GM18907 (cell line): ENCODE measurements at regions not wholly inside any gene's neighbourhood (a gene's known extent, or its start where the extent isn't known, plus 50 kb on each side); places are given as distances from the start of the nearest gene placed in this dataset.
"Not testable (repeated sequence)": the region's sequence is repeated elsewhere in the genome, so short reads cannot be mapped to it uniquely, and the experiment has no call there.

Experiments
- ATAC-seq: cut with Tn5 transposase; IDR thresholded peaks from one replicate; pipeline ENCODE4 v1.9.1; 2021; ENCODE audit warnings: mild to moderate bottlenecking, moderate library complexity; ENCODE audit not compliant: unreplicated experiment

- ATAC-seq: no peak
Measured at GRCh38 chr9:90459321-90459720, 183.3 kb downstream of the DIRAS2 start.

GRCh38 chr9:90460220-90460619 is 182.4 kb downstream of the DIRAS2 start:
- no peak for ATAC-seq

GRCh38 chr9:90464978-90465377 is 177.6 kb downstream of the DIRAS2 start:
- ATAC-seq: no peak

DNA sequence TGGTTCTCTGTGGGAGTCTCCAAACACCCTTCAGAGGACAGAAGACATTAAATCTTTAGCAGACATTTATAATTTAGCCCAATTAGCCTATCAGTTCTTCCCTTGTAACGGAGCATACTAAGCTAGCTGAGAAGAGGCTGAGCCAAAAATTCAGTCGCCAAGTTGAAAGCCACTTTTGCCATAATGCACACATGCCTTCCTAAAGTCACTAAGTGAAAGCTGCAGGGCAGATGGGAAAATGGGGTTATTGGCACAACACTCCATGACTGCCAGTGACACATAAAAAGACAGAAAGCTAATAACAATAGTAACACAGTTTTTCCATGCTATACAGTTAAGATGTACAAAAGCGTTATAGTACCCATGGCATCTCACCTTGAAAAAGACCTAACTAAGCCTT is 176.2 kb downstream of the DIRAS2 start:
- no peak for ATAC-seq

- ATAC-seq: no peak
Measured at GRCh38 chr9:90469435-90469834, 173.2 kb downstream of the DIRAS2 start.

- ATAC-seq: no peak
Measured at GRCh38 chr9:90469865-90470387, 172.7 kb downstream of the DIRAS2 start.

- no peak for ATAC-seq
Measured at GRCh38 chr9:90476058-90476457, 166.6 kb downstream of the DIRAS2 start.

DNA sequence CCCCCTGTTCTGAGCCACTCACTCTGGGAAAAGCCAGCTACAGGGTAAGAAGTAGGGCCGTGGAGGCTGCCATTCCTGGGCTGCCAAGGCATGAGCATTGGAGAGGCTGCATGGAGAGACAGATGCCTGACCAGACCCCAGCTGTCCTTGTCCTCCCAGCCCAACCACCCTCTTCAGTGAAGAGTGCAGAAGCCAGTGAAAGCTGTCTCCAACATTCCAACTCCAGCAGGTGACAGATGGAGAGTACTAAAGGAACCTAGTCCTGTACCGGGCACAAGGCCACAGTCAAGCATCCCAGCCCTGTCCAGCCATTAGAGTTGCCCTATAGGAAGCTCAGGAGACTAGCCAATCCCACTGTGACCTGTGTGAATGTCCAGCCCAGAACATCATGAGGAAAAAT is 165.1 kb downstream of the DIRAS2 start:
- no peak for ATAC-seq

GRCh38 chr9:90478821-90479220 is 163.8 kb downstream of the DIRAS2 start:
- no peak for ATAC-seq

DNA sequence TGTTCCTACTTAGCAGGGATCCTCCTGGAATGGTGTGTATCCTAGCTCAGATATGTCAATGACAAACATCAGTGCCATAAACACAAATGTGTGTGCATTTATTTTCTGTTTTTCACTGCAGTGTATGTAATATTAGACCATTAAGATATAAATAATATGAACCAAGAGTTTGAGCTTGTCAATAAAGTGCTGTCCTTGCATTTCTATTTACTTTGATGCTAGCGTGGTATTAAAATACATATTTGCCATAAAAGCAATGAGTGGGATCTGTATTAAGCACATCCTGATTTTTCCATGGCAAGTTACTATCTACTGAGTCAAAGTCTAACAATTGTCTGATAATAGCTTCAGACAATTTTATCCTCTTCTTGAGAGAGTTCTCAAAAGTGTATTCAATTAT is 157.6 kb downstream of the DIRAS2 start:
- ATAC-seq: no peak

DNA sequence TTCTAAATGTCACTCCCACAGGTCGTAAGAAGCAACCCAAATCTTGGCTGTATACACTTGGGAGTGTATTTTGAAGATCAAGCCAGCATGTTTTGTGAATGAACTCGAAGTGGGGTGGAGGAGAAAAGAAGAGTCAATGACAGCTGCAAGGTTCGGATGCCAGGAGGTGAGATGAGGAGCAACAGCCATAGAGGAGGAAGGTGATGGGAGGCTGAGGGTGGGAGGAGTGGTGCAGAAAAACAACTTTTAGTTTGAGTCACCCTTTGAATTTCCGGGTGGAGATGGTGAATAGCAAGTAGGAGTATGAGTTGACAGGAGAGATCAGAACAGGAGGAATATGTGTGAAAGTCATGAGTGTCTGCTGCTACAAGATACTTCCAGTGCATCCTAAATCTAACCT is 153.6 kb downstream of the DIRAS2 start:
- ATAC-seq: no peak

DNA sequence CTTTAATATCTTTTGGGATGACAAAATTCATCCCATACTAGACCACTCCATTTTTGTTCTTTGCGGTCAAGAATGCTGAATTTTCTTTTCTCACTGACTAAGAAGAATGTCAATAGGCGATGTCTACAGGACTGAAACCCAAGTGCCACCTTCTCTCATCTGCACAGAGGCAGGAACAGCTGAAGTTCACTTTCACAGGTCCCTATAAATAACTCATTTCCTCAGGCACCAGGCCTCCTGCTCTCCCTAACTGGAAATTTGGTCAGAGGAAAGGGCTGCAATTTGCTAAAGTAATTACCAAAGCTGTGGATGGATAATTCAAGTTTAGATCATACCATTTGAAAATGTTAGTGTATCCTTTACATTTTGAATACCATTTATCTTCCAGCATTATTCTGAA is 142.9 kb downstream of the DIRAS2 start:
- ATAC-seq: no peak

DNA sequence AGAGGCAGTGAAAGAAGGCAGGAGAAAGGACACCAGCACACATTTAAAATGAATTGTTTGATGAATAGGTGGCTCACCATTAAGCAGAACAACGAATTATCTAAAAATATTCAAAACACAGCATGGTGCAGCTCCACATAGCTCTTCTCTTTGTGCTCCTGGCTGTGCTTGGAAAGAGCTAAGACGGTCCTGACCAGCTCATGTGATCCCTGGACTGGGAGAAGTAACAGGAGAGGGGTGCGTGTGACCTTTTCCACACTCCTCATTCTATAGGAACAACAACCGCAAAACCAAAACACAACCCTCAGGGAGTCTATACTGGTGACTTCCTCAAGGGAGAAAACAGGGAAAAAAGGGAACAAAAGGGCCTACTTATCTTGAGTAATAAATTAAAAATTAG is 140.5 kb downstream of the DIRAS2 start:
- no peak for ATAC-seq

GRCh38 chr9:90504486-90504885 is 138.1 kb downstream of the DIRAS2 start:
- no peak for ATAC-seq

- ATAC-seq: no peak
Measured at GRCh38 chr9:90505695-90506094, 136.9 kb downstream of the DIRAS2 start.

DNA sequence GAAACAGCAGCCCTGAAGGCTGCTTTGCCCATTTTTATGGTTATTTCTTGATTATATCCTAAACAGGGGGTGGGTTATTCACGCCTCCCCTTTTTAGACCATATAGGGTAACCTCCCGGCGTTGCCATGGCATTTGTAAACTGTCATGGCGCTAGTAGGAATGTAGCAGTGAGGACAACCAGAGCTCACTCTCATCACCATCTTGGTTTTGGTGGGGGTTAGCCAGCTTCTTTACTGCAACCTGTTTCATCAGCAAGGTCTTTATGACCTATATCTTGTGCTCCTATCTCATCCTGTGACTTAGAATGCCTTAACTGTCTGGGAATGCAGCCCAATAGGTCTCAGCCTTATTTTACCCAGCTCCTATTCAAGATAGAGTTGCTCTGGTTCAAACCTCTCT is 136.2 kb downstream of the DIRAS2 start:
- not testable (repeated sequence) for ATAC-seq

GRCh38 chr9:90507621-90508020 is 135.0 kb downstream of the DIRAS2 start:
- ATAC-seq: no peak

DNA sequence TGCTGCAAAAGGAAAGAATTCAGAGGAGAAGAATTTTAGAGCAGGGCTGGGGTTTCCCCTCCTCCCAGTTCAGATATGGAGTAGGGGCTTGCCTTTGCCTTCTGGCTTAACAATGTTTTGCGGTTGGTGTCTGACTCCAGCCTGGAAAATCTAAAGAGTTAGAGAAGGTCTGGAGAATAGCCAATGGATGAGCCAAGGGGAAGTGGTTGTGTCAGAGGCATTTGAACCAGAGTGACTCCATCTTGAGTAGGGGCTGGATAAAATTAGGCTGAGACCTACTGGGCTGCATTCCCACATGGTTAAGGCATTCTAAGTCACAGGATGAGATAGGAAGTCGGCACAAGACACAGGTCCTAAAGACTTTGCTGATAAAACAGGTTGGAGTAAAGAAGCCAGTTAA is 133.7 kb downstream of the DIRAS2 start:
- no peak for ATAC-seq

DNA sequence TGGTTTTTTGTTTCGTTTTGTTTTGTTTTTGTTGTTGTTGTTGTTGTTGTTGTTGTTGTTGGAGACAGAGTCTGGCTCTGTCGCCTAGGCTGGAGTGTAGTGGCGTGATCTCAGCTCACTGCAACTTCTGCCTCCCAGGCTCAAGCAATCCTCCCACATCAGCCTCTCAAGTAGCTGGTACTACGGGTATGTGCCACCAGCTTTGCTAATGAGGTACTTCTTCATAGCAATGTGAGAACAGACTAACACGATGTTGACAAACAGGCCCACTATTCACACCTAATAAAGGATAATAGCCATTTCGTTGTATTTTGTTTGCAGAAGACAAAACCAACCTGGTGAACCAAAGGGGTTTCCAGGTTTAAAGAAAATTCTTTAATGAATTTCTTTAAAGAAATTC is 130.9 kb downstream of the DIRAS2 start:
- no peak for ATAC-seq

DNA sequence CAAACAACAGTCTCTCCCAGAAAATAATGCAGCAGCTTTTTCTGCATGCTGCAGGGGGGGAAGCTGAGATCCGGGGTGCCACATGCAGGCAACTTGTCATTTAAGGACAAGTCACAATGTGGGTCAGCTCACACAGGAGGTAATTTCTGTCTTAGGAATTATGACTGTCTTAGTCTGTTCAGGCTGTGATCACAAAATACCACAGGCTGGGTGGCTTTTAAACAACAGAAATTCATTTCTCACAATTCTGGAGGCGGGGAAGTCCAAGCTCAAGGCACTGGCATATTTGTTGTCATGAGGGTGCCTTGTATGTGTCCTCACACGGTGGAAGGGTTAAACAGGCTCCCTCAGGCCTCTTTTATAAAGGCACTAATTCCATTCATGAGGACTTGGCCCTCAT is 127.7 kb downstream of the DIRAS2 start:
- no peak for ATAC-seq

GRCh38 chr9:90515510-90515909 is 127.1 kb downstream of the DIRAS2 start:
- no peak for ATAC-seq

DNA sequence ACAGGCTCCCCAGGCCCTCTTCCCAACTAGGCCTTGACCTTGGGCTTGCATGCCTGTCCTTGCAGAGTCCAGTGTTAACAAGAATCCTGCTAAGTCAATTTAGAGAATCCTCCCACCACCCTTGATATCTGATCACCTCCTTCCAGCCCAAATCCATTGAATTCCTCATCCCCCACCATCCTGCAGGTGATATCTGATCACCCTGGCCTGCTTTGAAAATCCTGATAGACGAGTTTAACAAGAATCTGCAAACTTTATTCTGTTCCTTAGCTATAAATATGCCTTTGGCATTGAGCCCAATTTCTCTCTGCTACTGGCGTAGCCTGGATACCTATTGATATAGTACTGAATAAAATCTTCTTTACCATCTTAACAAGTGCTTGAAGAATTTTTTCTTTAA is 125.5 kb downstream of the DIRAS2 start:
- ATAC-seq: no peak

DNA sequence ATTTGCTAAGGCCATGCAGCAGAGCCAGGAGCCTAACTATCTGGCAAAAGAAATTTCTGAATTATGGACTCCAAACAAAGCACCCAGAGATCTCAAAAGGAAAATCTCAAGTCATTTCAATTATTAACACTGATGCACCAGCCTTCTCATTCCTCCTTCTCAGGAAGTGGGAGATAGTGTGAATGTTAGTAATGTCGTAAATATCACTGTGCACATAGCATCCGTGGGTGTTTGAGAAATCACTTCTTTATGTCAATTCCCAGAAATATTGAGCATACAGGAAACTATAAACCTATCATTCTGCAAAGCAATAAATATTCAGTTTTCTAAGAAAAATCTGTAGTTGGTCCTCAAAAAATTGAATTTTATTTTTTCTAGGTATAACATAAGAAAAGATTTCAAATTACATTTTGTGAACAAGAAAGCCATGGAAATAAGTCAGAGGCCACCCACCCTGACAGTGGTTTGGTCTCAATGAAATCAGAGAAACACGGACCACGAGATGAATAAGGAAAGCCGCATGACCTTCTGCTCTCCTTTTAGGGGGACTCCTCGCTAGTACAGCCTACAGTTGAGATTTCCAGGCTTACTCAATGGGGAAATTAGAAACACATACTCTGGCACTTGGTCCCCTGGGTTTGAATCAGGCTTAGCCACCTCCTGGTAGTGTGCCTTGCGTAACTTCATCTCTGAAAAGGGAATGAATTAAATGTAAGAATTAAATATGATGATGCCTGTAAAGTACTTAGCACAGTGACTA is 120.6 kb downstream of the DIRAS2 start:
- ATAC-seq: no peak
